BJ (cell line): ENCODE measurements at regions not wholly inside any gene's neighbourhood (a gene's known extent, or its start where the extent isn't known, plus 50 kb on each side); places are given as distances from the start of the nearest gene placed in this dataset.

Experiments
- CTCF ChIA-PET: fragments of 350-600 bp; formaldehyde crosslinking; extraction: SDS; loops from one replicate; lab custom pipeline; 2021; ENCODE audit warnings: antibody characterized with exemption, inconsistent platforms; lab: Yijun Ruan, JAX
- POLR2A ChIA-PET: fragments of 300-600 bp; sonication (Branson Sonifier 250); formaldehyde crosslinking; extraction: SDS; loops from one replicate; lab custom pipeline; 2021; ENCODE audit warnings: antibody characterized with exemption; lab: Charles Lee
- DNase-seq: peaks from one replicate; pipeline ENCODE4 v3.0.0-alpha.2; 2011; ENCODE audit warnings: low read depth
- H3K27me3 ChIP-seq: 2 replicates; pipeline ENCODE4 v1.6.0; 2011; ENCODE audit warnings: low read length; ENCODE audit not compliant: control insufficient read depth, insufficient read depth
- H3K36me3 ChIP-seq: 2 replicates; pipeline ENCODE4 v1.5.1; 2011; ENCODE audit warnings: low read length; ENCODE audit not compliant: control insufficient read depth, insufficient read depth
- H3K4me3 ChIP-seq: 2 replicates; pipeline ENCODE4 v1.5.1; 2011; ENCODE audit warnings: low read depth, mild to moderate bottlenecking, control low read depth, low read length
- CTCF ChIP-seq: IDR thresholded peaks from 2 replicates; pipeline ENCODE4 v1.5.1; 2011; ENCODE audit warnings: low read depth, mild to moderate bottlenecking, control low read depth, inconsistent platforms, low read length, moderate library complexity; ENCODE audit not compliant: insufficient read depth

GRCh38 chr1:201605385-201606010 is 66.6 kb downstream of the NAV1 start:
- ChIA-PET POLR2A (no interaction called here), CTCF (interaction anchor here (1.6 kb wide), 1 partner anchor 44 kb away, joined by 3 read pairs; no protein-coding TSS in a partner anchor)
- TF ChIP-seq CTCF, result no peak
- no peaks in the 10 kb centered on the region for H3K27me3 ChIP-seq
- H3K36me3 ChIP-seq, result no peaks in the 10 kb centered on the region; the same call in 1 of the 2 replicates
- no peak for DNase-seq
- no peak overlapping the region for H3K4me3 ChIP-seq

DNA sequence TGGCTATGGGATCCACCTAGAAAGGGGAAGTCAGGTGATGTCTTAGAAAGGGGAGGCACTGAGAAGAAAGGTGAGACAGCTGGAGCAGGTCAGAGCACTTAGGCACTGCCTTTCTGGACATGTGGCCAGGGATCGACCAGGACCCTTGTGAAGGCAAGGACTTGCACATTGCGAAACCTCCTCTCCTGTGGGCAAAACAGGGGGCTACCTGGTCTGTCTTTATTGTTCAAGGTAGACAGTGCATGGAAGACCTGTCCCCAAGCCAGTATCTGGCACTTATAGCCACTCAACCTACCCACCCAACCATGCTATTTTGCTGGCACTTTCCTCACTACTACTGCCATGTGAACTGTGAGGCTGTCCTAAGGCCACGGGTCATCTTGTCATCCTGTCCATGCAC is 67.2 kb downstream of the NAV1 start:
- no peak for DNase-seq
- ChIA-PET CTCF (no interaction called here), POLR2A (no interaction called here)
- H3K4me3 ChIP-seq, result no peak overlapping the region
- no peaks in the 10 kb centered on the region; the same call in 1 of the 2 replicates for H3K36me3 ChIP-seq
- no peaks in the 10 kb centered on the region for H3K27me3 ChIP-seq
- no peak for TF ChIP-seq CTCF

GRCh38 chr1:201606623-201607022 is 67.7 kb downstream of the NAV1 start:
- no peak for TF ChIP-seq CTCF
- no peaks in the 10 kb centered on the region for H3K27me3 ChIP-seq
- no peaks in the 10 kb centered on the region; the same call in 1 of the 2 replicates for H3K36me3 ChIP-seq
- no peak for DNase-seq
- ChIA-PET CTCF (no interaction called here), POLR2A (no interaction called here)
- H3K4me3 ChIP-seq, result no peak overlapping the region

DNA sequence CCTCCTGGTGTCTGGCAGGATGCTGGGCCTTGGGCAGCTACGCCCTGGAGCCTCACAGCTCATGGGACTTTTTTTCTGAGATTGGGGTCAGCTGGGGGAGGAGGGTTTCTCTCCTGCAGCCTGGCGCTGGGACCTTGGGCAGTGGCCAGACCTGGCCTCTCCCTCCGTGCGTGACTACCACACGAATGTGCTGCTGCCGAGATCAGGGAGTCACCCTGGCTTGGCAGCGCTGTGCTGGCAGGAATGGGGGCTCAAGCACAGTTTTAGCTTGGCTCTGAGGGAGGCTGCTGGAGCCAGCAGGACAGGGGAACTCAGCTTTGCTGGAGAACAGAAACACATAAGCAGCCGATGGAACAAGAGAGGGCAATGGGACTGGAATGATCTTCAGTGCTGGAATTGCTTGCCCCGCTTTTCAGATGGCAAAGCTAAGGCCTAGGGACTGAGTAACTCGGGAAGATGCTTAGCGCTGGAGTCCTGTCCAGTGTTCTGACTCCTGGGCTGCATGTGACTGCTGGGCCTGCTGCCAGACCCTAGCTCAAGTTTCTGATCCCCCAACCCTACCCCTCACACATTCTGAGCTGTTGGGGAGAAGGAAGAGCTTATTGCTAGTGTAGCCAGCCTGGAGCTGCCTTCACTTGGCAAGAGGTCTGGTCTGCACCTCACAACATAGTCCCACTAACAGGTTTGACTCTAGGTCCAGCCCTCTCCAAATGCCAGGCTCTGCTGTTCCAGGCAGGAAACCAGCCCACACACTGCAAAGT is 69.9 kb downstream of the NAV1 start:
- no peak for TF ChIP-seq CTCF
- Histone ChIP-seq H3K36me3 (no peaks in the 10 kb centered on the region; the same call in 1 of the 2 replicates), H3K27me3 (no peaks in the 10 kb centered on the region), H3K4me3 (no peak overlapping the region)
- no peak for DNase-seq
- ChIA-PET POLR2A (interaction anchor here (0.5 to 0.6 kb wide), 2 partner anchors 15 to 137 kb away, joined by 3 to 7 read pairs; no protein-coding TSS in a partner anchor), CTCF (interaction anchor here (0.9 to 2.5 kb wide), 5 partner anchors 8 to 48 kb away, joined by 3 to 9 read pairs (median 3); no protein-coding TSS in a partner anchor)
